ENCODE measurements at regions not wholly inside any gene's neighbourhood (a gene's known extent, or its start where the extent isn't known, plus 50 kb on each side); places are given as distances from the start of the nearest gene placed in this dataset.

DNA sequence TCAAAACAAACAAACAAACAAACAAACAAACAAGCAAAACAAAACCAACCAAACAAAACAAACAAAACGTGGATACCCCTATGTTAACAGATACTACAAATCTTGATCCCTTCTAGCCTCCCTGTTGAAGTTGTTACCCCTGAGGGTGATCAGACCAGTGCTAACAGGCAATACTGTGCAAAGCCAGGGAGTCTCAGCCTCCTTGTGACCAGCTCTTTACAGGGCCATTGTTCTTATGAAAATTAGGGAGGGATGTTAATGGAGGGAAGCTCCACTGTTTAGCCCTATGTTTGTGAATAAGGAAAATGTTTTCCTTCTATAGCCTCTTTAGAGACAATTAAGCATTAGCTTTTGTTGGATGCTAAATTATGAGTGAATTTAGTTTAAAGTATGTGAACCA is 1072.1 kb upstream of the WWC1 start:
- TF ChIP-seq CTCF (IDR thresholded peaks at IDR 0.05; ENCODE audit: low read depth, low read length): no peak
- TF ChIP-seq POLR2A (IDR thresholded peaks at IDR 0.05; ENCODE audit: extremely low read depth, insufficient read length): no peak
- TF ChIP-seq, protein P1, sequence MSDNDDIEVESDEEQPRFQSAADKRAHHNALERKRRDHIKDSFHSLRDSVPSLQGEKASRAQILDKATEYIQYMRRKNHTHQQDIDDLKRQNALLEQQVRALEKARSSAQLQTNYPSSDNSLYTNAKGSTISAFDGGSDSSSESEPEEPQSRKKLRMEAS (IDR thresholded peaks at IDR 0.05; ENCODE audit: low read depth, low read length): no peak

All from NB4 (cell line).